HCEC 1CT (cell line): ENCODE measurements at regions not wholly inside any gene's neighbourhood (a gene's known extent, or its start where the extent isn't known, plus 50 kb on each side); places are given as distances from the start of the nearest gene placed in this dataset.

Source experiments
- DNase-seq: peaks from one replicate; pipeline ENCODE4 v3.0.0-alpha.2; 2017

- no peak for DNase-seq
Measured at GRCh38 chr6:139779988-139780774, 405.7 kb upstream of the CITED2 start.

- peak; percentile 56 for DNase-seq
Measured at GRCh38 chr6:139778688-139779087, 404.2 kb upstream of the CITED2 start.

- no peak for DNase-seq
Measured at GRCh38 chr6:139778106-139778505, 403.7 kb upstream of the CITED2 start.

- no peak for DNase-seq
Measured at GRCh38 chr6:139777202-139777970, 402.9 kb upstream of the CITED2 start.

- DNase-seq = no peak
Measured at GRCh38 chr6:139776041-139776440, 401.6 kb upstream of the CITED2 start.

GRCh38 chr6:139768196-139768595 is 393.7 kb upstream of the CITED2 start:
- DNase-seq = no peak

GRCh38 chr6:139766796-139767195 is 392.3 kb upstream of the CITED2 start:
- no peak for DNase-seq

GRCh38 chr6:139765825-139766285 is 391.4 kb upstream of the CITED2 start:
- peak; percentile 82 for DNase-seq

GRCh38 chr6:139764498-139764986 is 390.1 kb upstream of the CITED2 start:
- peak; percentile 98 for DNase-seq

- DNase-seq = peak; percentile 83
Measured at GRCh38 chr6:139763468-139764210, 389.2 kb upstream of the CITED2 start.

- DNase-seq = peak; percentile 28
Measured at GRCh38 chr6:139762587-139763031, 388.2 kb upstream of the CITED2 start.

GRCh38 chr6:139760128-139760527 is 385.7 kb upstream of the CITED2 start:
- DNase-seq = no peak

- DNase-seq = no peak
Measured at GRCh38 chr6:139759086-139759485, 384.6 kb upstream of the CITED2 start.

- no peak for DNase-seq
Measured at GRCh38 chr6:139758209-139758611, 383.8 kb upstream of the CITED2 start.

- peak; percentile 55 for DNase-seq
Measured at GRCh38 chr6:139757784-139758183, 383.3 kb upstream of the CITED2 start.

- no peak for DNase-seq
Measured at GRCh38 chr6:139756381-139756780, 381.9 kb upstream of the CITED2 start.

- DNase-seq = no peak
Measured at GRCh38 chr6:139754898-139755775, 380.7 kb upstream of the CITED2 start.

GRCh38 chr6:139753198-139753861 is 378.9 kb upstream of the CITED2 start:
- DNase-seq = peak; percentile 30

- no peak for DNase-seq
Measured at GRCh38 chr6:139752086-139752485, 377.6 kb upstream of the CITED2 start.

GRCh38 chr6:139751179-139751578 is 376.7 kb upstream of the CITED2 start:
- no peak for DNase-seq

GRCh38 chr6:139748353-139749146 is 374.1 kb upstream of the CITED2 start:
- no peak for DNase-seq
